ENCODE measurements at regions not wholly inside any gene's neighbourhood (a gene's known extent, or its start where the extent isn't known, plus 50 kb on each side); places are given as distances from the start of the nearest gene placed in this dataset.

DNA sequence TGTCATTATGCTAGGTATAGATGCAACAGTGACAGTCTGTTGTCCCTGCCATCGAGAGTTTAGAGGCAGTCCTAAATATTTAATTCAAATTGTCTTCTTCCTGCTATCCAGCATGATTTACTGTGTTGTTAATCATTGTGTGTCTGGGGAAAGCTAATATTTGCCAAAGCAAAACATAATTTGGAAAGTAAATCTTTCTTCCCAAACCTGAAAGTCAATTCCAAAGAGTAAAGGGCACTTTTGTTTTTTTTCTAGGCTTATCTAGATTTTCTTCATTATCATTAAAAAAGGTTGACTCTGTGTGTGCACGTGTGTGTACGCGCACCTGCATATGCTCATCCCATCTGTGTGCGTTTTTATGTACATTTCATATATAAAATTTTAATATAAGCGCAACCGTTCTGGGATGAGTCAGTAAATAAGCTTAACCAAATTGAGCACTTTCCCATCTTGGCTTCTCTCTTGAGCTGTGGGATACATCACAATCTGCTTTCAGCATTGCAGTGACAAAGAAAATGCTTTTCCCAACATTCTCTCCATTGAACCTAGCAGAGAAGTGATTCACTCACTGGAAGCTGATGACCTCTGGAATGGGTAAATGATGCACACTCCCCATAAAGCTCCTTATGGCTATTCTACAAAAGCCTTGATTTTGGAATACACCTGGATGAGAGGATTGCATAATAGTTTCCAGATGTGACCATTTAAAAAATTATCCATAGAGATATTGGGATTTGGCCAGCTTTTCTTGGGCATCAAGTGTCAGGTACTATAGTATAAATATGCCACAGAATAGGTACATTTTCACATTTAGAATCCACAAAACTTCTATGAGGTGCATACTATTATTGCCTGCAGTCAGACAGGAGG, 488.4 kb downstream of the ADCYAP1 start:
- DNase-seq (ENCODE audit: low spot score), result no peak
- TF ChIP-seq CTCF (IDR thresholded peaks at IDR 0.05; ENCODE audit: extremely low read depth, missing control alignments), result no peak

GRCh38 chr18:1393929-1394328, 489.3 kb downstream of the ADCYAP1 start:
- no peak for TF ChIP-seq CTCF (IDR thresholded peaks at IDR 0.05; ENCODE audit: extremely low read depth, missing control alignments)
- DNase-seq (ENCODE audit: low spot score), result no peak

DNA sequence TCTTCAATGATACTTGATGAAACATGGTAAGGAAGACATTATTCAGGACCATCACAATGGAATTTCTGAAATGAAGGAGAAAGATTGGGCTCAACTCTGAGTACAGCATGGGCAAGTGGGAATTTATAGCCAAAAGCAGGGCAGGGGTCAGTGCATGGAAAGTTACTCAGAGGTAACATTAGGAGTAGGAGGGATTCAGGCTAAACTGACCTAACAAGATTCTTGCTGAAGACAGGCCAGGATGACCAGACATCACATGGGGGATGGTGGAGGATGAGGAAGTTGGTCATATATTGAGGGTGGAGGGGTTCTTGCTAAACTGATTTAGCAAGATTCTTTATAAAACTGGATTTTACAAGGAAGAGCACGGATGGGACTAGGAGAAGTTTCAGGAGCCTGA, 489.8 kb downstream of the ADCYAP1 start:
- DNase-seq (ENCODE audit: low spot score), result no peak
- no peak for TF ChIP-seq CTCF (IDR thresholded peaks at IDR 0.05; ENCODE audit: extremely low read depth, missing control alignments)

DNA sequence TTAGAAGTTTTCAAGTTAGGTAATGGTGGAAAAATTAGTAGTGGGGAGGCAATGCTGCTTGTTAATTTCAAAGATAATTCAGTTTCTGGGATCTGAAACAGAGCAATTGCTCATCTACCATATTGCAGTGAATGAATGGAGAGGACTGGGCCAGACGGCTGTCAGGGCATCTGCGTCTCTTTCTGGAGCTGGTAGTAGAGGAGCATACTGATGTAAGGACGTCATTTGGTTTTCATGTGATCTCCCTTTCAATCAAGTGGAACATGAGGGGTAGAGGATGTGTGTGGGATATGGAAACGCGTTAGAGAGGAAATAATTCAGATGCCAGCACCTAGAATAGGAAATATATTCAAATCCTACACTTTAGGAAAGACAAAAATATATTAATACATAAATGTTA, 490.3 kb downstream of the ADCYAP1 start:
- DNase-seq (ENCODE audit: low spot score), result no peak
- no peak for TF ChIP-seq CTCF (IDR thresholded peaks at IDR 0.05; ENCODE audit: extremely low read depth, missing control alignments)

DNA sequence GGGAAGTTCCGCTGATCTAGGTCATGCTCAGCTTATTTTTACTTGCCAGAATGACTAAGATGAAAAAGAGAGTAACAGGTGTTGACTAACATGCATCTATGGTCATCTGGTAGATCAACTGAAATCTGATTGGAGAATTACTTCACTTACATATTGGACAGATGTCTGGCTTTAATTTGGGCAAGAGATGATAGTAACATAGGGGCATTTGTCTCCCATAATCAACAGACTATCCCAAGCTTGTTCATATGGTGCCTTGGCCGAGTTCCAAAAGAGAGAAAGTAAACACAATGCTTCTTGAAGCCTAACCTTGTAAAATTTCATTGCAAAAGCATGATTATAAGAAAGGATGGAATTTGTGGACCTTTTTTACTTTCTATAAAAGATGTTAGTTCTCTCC, 503.7 kb downstream of the ADCYAP1 start:
- no peak for TF ChIP-seq CTCF (IDR thresholded peaks at IDR 0.05; ENCODE audit: extremely low read depth, missing control alignments)
- DNase-seq (ENCODE audit: low spot score), result no peak

- no peak for DNase-seq (ENCODE audit: low spot score)
- TF ChIP-seq CTCF (IDR thresholded peaks at IDR 0.05; ENCODE audit: extremely low read depth, missing control alignments), result no peak
Observed at GRCh38 chr18:1412655-1413322, 508.1 kb downstream of the ADCYAP1 start.

DNA sequence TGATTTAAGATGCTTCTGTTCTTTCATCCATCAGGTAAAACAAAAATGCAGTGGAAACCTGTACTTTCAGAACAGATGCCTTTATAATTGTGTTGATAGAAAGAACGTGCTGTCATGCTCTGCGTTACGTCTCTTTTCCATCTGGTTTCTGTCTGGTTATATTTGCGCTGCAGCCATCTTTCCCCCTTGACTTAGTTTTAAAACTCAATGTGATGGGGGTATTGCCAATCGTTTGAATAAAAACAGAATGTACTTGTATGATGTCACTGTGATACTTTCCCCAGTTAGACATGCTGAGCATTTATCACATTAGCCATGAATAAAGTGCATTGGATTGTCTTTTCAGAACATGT, 508.6 kb downstream of the ADCYAP1 start:
- no peak for TF ChIP-seq CTCF (IDR thresholded peaks at IDR 0.05; ENCODE audit: extremely low read depth, missing control alignments)
- no peak for DNase-seq (ENCODE audit: low spot score)

All from GM20000 (cell line).